H1 (cell line): ENCODE measurements at regions not wholly inside any gene's neighbourhood (a gene's known extent, or its start where the extent isn't known, plus 50 kb on each side); places are given as distances from the start of the nearest gene placed in this dataset.

ENCODE experiments used
- CTCF ChIA-PET: fragments of 300-600 bp; sonication (Branson Sonifier 250); formaldehyde crosslinking; loops from one replicate; lab custom pipeline; 2021; ENCODE audit not compliant: partially characterized antibody; lab: Charles Lee
- POLR2A ChIA-PET: fragments of 300-600 bp; sonication (Branson Sonifier 250); formaldehyde crosslinking; loops from one replicate; lab custom pipeline; 2021; ENCODE audit warnings: inconsistent platforms; ENCODE audit not compliant: partially characterized antibody; lab: Charles Lee
- DNase-seq, 2 experiments: peaks; one replicate each; pipeline versions ENCODE4 v3.0.0 to v3.0.0-alpha.2; 2010 to 2022; ENCODE audit warnings: low spot score in 2 of 2, low read depth in 1 of 2, mixed read lengths in 1 of 2
- FAIRE-seq: peaks from 2 replicates; lab custom pipeline; 2011; peaks lifted over from hg19 to GRCh38; lab: Jason Lieb, UNC
- H2AFZ ChIP-seq: 2 replicates; pipeline ENCODE4 v1.8.1; 2012; ENCODE audit warnings: low read length, inconsistent platforms
- H2AK5ac ChIP-seq: 2 replicates; pipeline ENCODE4 v1.6.1; 2013; ENCODE audit warnings: low read depth, low read length
- H2BK120ac ChIP-seq: replicated peaks from 2 replicates; pipeline ENCODE3; 2013; ENCODE audit warnings: low read depth, low read length, inconsistent platforms
- H2BK12ac ChIP-seq: 2 replicates; pipeline ENCODE4 v1.6.1; 2013; ENCODE audit warnings: low read depth, low read length
- H2BK15ac ChIP-seq: 2 replicates; pipeline ENCODE4 v1.6.1; 2013; ENCODE audit warnings: low read length
- H2BK20ac ChIP-seq: 2 replicates; pipeline ENCODE4 v1.6.1; 2013; ENCODE audit warnings: low read length
- H2BK5ac ChIP-seq: 2 replicates; pipeline ENCODE4 v1.6.1; 2013; ENCODE audit warnings: low read depth, low read length
- H3K14ac ChIP-seq: 2 replicates; pipeline ENCODE4 v1.6.1; 2013; ENCODE audit warnings: inconsistent platforms; ENCODE audit not compliant: insufficient read length
- H3K18ac ChIP-seq: 2 replicates; pipeline ENCODE4 v1.6.1; 2013; ENCODE audit warnings: low read length; ENCODE audit errors: extremely low read depth
- H3K23ac ChIP-seq: 2 replicates; pipeline ENCODE4 v1.6.1; 2013; ENCODE audit warnings: inconsistent platforms; ENCODE audit not compliant: insufficient read length
- H3K23me2 ChIP-seq: 2 replicates; pipeline ENCODE4 v1.6.1; 2013; ENCODE audit warnings: low read depth, low read length
- H3K27ac ChIP-seq: 2 replicates; pipeline ENCODE4 v1.6.1; 2011; ENCODE audit warnings: low read depth, low read length, inconsistent platforms
- H3K27me3 ChIP-seq, 4 experiments: replicated peaks in 1 of 4; 1 replicate in 1 of 4; 2 replicates in 3 of 4; pipeline versions ENCODE4 v1.6.1 to v1.8.1; 2011 to 2013; ENCODE audit warnings: low read length in 3 of 4, mild to moderate bottlenecking in 3 of 4, inconsistent platforms in 2 of 4, mixed read lengths in 2 of 4, moderate library complexity in 1 of 4; ENCODE audit not compliant: control insufficient read depth in 3 of 4, insufficient read depth in 3 of 4; ENCODE audit errors: extremely low read depth in 1 of 4
- H3K36me3 ChIP-seq, 4 experiments: 2 replicates each; pipeline versions ENCODE4 v1.6.1 to v1.8.1; 2011 to 2013; ENCODE audit warnings: mild to moderate bottlenecking in 4 of 4, low read length in 3 of 4, moderate library complexity in 2 of 4, control low read depth in 1 of 4, inconsistent platforms in 1 of 4; ENCODE audit not compliant: insufficient read depth in 4 of 4, control insufficient read depth in 2 of 4
- H3K4ac ChIP-seq: replicated peaks from 2 replicates; pipeline ENCODE3; 2013; ENCODE audit warnings: low read length, low read depth, mixed read lengths, inconsistent platforms; ENCODE audit not compliant: insufficient read length
- H3K4me1 ChIP-seq, 4 experiments: replicated peaks in 1 of 4; 1 replicate in 1 of 4; 2 replicates in 3 of 4; pipeline versions ENCODE4 v1.6.1 to v1.8.1; 2011 to 2013; ENCODE audit warnings: low read length in 3 of 4, inconsistent platforms in 2 of 4, mixed read lengths in 1 of 4; ENCODE audit not compliant: insufficient read depth in 4 of 4, control insufficient read depth in 3 of 4
- H3K4me2 ChIP-seq, 2 experiments: 2 replicates each; pipeline versions ENCODE4 v1.6.1 to v1.8.1; 2011 to 2013; ENCODE audit warnings: low read depth in 2 of 2, low read length in 2 of 2, control low read depth in 1 of 2, inconsistent platforms in 1 of 2, mild to moderate bottlenecking in 1 of 2; ENCODE audit not compliant: insufficient read depth in 1 of 2
- H3K4me3 ChIP-seq, 4 experiments: fragments of 200-600, 300-600 bp in 1 of 4; sonication (generic), shearing (Covaris generic), sonication (Bioruptor Twin) in 1 of 4; 2 replicates each; pipeline versions ENCODE4 v1.5.1 to v1.8.1; 2011 to 2016; ENCODE audit warnings: low read length in 4 of 4, low read depth in 3 of 4, control low read depth in 2 of 4, inconsistent platforms in 2 of 4, mild to moderate bottlenecking in 2 of 4, mixed read lengths in 1 of 4, moderate library complexity in 1 of 4; ENCODE audit not compliant: insufficient read depth in 2 of 4; ENCODE audit errors: extremely low read depth in 1 of 4
- H3K56ac ChIP-seq: replicated peaks from 2 replicates; pipeline ENCODE3; 2013; ENCODE audit warnings: low read depth, mild to moderate bottlenecking, mixed read lengths, low read length, inconsistent platforms; ENCODE audit not compliant: insufficient read length
- H3K79me1 ChIP-seq: 2 replicates; pipeline ENCODE4 v1.6.1; 2013; ENCODE audit warnings: low read depth, low read length, control low read depth
- H3K79me2 ChIP-seq, 2 experiments: 2 replicates each; pipeline versions ENCODE4 v1.6.1 to v1.8.1; 2012 to 2013; ENCODE audit warnings: low read length in 2 of 2, mild to moderate bottlenecking in 2 of 2, inconsistent platforms in 1 of 2; ENCODE audit not compliant: insufficient read depth in 2 of 2, control insufficient read depth in 1 of 2
- H3K9ac ChIP-seq, 4 experiments: replicated peaks in 1 of 4; 1 replicate in 1 of 4; 2 replicates in 3 of 4; pipeline versions ENCODE4 v1.6.1 to v1.8.1; 2011 to 2013; ENCODE audit warnings: low read depth in 3 of 4, low read length in 3 of 4, control low read depth in 2 of 4, mild to moderate bottlenecking in 2 of 4, moderate library complexity in 2 of 4, inconsistent platforms in 1 of 4; ENCODE audit errors: extremely low read depth in 1 of 4
- H3K9me3 ChIP-seq, 2 experiments: 2 replicates each; pipeline versions ENCODE4 v1.6.1 to v1.8.1; 2012 to 2013; ENCODE audit warnings: mild to moderate bottlenecking in 2 of 2, moderate library complexity in 2 of 2, control low read depth in 1 of 2, inconsistent platforms in 1 of 2, low read depth in 1 of 2, low read length in 1 of 2, mixed read lengths in 1 of 2; ENCODE audit not compliant: insufficient read depth in 2 of 2
- H4K20me1 ChIP-seq, 2 experiments: replicated peaks in 1 of 2; 2 replicates each; pipeline versions ENCODE3 to v1.8.1; 2011 to 2013; ENCODE audit warnings: inconsistent platforms in 2 of 2, low read length in 2 of 2, mild to moderate bottlenecking in 1 of 2; ENCODE audit not compliant: insufficient read depth in 2 of 2, control insufficient read depth in 1 of 2
- H4K5ac ChIP-seq: 2 replicates; pipeline ENCODE4 v1.6.1; 2013; ENCODE audit warnings: low read length, low read depth, mixed read lengths, inconsistent platforms; ENCODE audit not compliant: insufficient read length
- H4K8ac ChIP-seq: 2 replicates; pipeline ENCODE4 v1.8.0; 2013; ENCODE audit warnings: mild to moderate bottlenecking, moderate library complexity, low read length, inconsistent platforms; ENCODE audit not compliant: insufficient read depth; ENCODE audit errors: extremely low read depth
- H4K91ac ChIP-seq: replicated peaks from 2 replicates; pipeline ENCODE3; 2013; ENCODE audit warnings: low read length, mixed read lengths, inconsistent platforms; ENCODE audit not compliant: insufficient read length
- CEBPB ChIP-seq: IDR thresholded peaks from 2 replicates; pipeline ENCODE4 v1.6.1; 2012; ENCODE audit warnings: low read depth, low read length
- KDM1A ChIP-seq: fragments of 200-600, 300-600 bp; sonication (generic); IDR thresholded peaks from 2 replicates; pipeline ENCODE4 v1.7.1; 2016; ENCODE audit warnings: mild to moderate bottlenecking, low read length, borderline replicate concordance
- SP1 ChIP-seq: IDR thresholded peaks from 2 replicates; pipeline ENCODE4 v1.6.1; 2011; ENCODE audit warnings: low read depth, low read length
- TCF12 ChIP-seq: IDR thresholded peaks from 2 replicates; pipeline ENCODE4 v1.6.1; 2011; ENCODE audit warnings: low read depth, mild to moderate bottlenecking, low read length
- WGBS, 2 experiments: shearing (Covaris generic) in 1 of 2; methylation state at CpG; one replicate each; pipeline versions ENCODE4 v1.1.6 to v1.1.7; 2013 to 2015; ENCODE audit warnings: low lambda C conversion rate in 2 of 2, mixed read lengths in 2 of 2, inconsistent platforms in 1 of 2, low coverage in 1 of 2, missing lambda C conversion rate in 1 of 2; ENCODE audit not compliant: insufficient replicate concordance in 2 of 2, insufficient coverage in 1 of 2, insufficient read length in 1 of 2; ENCODE audit errors: extremely low coverage in 1 of 2, missing lambda C conversion rate in 1 of 2; 5-methylcytosine and 5-hydroxymethylcytosine counted together

DNA sequence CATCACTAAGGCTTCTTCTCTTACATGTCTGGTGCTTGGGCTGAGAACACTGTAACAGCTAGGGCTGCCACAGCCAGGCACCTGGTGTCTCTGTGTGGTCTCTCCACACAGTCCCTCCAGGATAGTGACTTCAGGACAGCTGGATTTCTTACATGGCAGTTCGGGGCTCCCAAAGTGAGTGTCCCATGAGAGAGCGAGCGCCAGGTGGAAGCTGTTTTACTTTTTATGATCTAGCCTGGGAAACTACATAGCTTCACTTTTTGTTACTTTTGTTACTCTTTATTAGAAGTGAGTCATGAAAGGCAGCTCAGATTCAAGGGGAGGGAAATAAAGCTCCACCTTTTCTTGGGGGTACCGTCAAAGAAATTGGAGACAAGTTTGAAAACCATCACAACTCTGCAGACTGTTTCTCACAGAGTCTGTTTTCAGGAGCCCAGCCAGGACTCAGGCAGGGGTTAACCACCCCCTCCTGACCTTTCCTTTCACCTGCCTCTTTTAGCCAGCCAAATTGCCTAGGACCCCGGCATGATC is 373.0 kb downstream of the MID1IP1 start:
- Histone ChIP-seq H3K4me1 (peaks cover 0 to 11% (median 2%) of the 10 kb centered on the region in 4 experiments; a peak in 4 of 7 replicates), H3K23ac (no peak overlapping the region), H3K14ac (no peak overlapping the region), H2BK120ac (no peak overlapping the region), H3K23me2 (no peaks in the 10 kb centered on the region), H3K4ac (no peak overlapping the region), H3K4me2 (no peak overlapping the region), H3K9ac (no peak overlapping the region), H2BK20ac (no peak overlapping the region), H4K8ac (no peak overlapping the region), H2AFZ (no peak overlapping the region), H2AK5ac (no peak overlapping the region), H3K4me3 (no peak overlapping the region), H3K18ac (no peak overlapping the region; the same call in 1 of the 2 replicates), H4K5ac (no peak overlapping the region), H3K79me2 (no peaks in the 10 kb centered on the region), H3K79me1 (no peaks in the 10 kb centered on the region), H3K56ac (no peak overlapping the region), H2BK5ac (no peak overlapping the region), H2BK12ac (no peak overlapping the region), H4K20me1 (no peaks in the 10 kb centered on the region), H3K36me3 (no peaks in the 10 kb centered on the region), H3K9me3 (no peaks in the 10 kb centered on the region), H3K27me3 (no peaks in the 10 kb centered on the region), H2BK15ac (no peak overlapping the region), H3K27ac (no peak overlapping the region), H4K91ac (no peak overlapping the region)
- TF ChIP-seq TCF12 (no peak), KDM1A (no peak), SP1 (no peak), CEBPB (no peak)
- ChIA-PET CTCF (interaction anchor here (1.6 kb wide), 1 partner anchor 24 kb away, joined by 4 read pairs; no protein-coding TSS in a partner anchor), POLR2A (no interaction called here)
- WGBS, 2 experiments = 98% methylated on average over 5 of the region's 5 CpGs; no CpG with 5 or more reads in 1 of the 2 experiments
- DNase-seq (no peak), FAIRE-seq (no peak)
